ENCODE measurements at regions not wholly inside any gene's neighbourhood (a gene's known extent, or its start where the extent isn't known, plus 50 kb on each side); places are given as distances from the start of the nearest gene placed in this dataset.
A peak's percentile ranks its signal among the peaks of the same experiment; 100 is the strongest.

DNA sequence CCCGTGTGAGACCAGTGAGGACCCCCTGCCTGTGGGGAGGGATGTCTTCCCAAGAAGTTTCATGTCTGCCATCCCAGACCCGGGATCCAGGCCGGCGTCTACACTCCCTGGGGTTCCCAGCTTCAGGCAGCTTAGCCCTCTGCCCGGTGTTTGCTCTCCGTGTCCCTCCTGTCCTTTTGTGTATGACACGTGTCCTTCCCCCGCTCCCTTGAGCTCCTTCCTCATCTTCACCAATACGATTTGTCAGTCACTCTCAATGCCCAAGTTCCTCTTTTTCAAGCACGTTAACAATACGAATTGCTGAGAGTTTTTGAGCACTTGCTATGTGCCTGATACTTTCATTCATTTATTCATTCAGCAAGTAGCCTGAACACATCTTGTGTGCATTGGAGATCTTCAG is 115.6 kb upstream of the PTPN1 start:
- DNase-seq (ENCODE audit: low read depth), result peak; percentile 87
- H3K4me3 ChIP-seq (ENCODE audit: low read depth, low read length), result no peak overlapping the region
- TF ChIP-seq, protein P1, sequence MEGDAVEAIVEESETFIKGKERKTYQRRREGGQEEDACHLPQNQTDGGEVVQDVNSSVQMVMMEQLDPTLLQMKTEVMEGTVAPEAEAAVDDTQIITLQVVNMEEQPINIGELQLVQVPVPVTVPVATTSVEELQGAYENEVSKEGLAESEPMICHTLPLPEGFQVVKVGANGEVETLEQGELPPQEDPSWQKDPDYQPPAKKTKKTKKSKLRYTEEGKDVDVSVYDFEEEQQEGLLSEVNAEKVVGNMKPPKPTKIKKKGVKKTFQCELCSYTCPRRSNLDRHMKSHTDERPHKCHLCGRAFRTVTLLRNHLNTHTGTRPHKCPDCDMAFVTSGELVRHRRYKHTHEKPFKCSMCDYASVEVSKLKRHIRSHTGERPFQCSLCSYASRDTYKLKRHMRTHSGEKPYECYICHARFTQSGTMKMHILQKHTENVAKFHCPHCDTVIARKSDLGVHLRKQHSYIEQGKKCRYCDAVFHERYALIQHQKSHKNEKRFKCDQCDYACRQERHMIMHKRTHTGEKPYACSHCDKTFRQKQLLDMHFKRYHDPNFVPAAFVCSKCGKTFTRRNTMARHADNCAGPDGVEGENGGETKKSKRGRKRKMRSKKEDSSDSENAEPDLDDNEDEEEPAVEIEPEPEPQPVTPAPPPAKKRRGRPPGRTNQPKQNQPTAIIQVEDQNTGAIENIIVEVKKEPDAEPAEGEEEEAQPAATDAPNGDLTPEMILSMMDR (IDR thresholded peaks at IDR 0.05; ENCODE audit: low read depth, low read length), result no peak
- TF ChIP-seq POLR2A (IDR thresholded peaks at IDR 0.05; ENCODE audit: extremely low read depth, insufficient read length) (no peak), MYC (IDR thresholded peaks at IDR 0.05; ENCODE audit: low read depth, low read length) (peak; percentile 93), MAX (IDR thresholded peaks at IDR 0.05; ENCODE audit: low read depth, low read length) (peak; percentile 98)

GRCh38 chr20:50395251-50395729 is 114.9 kb upstream of the PTPN1 start:
- H3K4me3 ChIP-seq (ENCODE audit: low read depth, low read length), result no peak overlapping the region
- DNase-seq (ENCODE audit: low read depth), result no peak
- TF ChIP-seq MAX (IDR thresholded peaks at IDR 0.05; ENCODE audit: low read depth, low read length), result no peak
- TF ChIP-seq, protein P1 (IDR thresholded peaks at IDR 0.05; ENCODE audit: low read depth, low read length), result no peak
- TF ChIP-seq POLR2A (IDR thresholded peaks at IDR 0.05; ENCODE audit: extremely low read depth, insufficient read length), result no peak
- TF ChIP-seq MYC (IDR thresholded peaks at IDR 0.05; ENCODE audit: low read depth, low read length), result no peak

GRCh38 chr20:50395914-50396488 is 114.2 kb upstream of the PTPN1 start:
- H3K4me3 ChIP-seq (ENCODE audit: low read depth, low read length), result no peak overlapping the region
- TF ChIP-seq MAX (IDR thresholded peaks at IDR 0.05; ENCODE audit: low read depth, low read length), result no peak
- no peak for TF ChIP-seq MYC (IDR thresholded peaks at IDR 0.05; ENCODE audit: low read depth, low read length)
- TF ChIP-seq POLR2A (IDR thresholded peaks at IDR 0.05; ENCODE audit: extremely low read depth, insufficient read length), result no peak
- TF ChIP-seq, protein P1 (IDR thresholded peaks at IDR 0.05; ENCODE audit: low read depth, low read length), result no peak
- no peak for DNase-seq (ENCODE audit: low read depth)

DNA sequence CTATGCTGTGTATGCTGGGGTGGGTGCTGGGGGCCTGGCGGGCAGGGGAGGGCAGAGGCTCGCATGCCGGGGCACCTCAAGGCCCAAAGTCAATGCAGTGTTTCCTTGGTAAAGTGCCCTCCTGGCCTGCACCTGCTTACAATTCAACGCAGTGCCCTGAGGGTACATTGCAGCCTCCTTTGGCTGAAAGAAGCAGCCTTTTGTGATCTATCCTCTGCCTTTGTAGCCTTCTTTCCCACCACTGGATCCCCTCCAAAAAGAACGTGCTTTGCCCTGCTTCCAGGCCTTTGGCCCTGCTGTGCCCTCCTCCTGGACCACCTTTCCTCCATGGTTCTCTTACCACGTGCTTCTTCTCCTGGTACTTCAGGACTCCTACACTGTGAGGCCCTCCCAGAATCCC is 113.6 kb upstream of the PTPN1 start:
- no peak for TF ChIP-seq POLR2A (IDR thresholded peaks at IDR 0.05; ENCODE audit: extremely low read depth, insufficient read length)
- TF ChIP-seq, protein P1 (IDR thresholded peaks at IDR 0.05; ENCODE audit: low read depth, low read length), result no peak
- no peak for TF ChIP-seq MYC (IDR thresholded peaks at IDR 0.05; ENCODE audit: low read depth, low read length)
- no peak for TF ChIP-seq MAX (IDR thresholded peaks at IDR 0.05; ENCODE audit: low read depth, low read length)
- DNase-seq (ENCODE audit: low read depth), result no peak
- H3K4me3 ChIP-seq (ENCODE audit: low read depth, low read length), result no peak overlapping the region

DNA sequence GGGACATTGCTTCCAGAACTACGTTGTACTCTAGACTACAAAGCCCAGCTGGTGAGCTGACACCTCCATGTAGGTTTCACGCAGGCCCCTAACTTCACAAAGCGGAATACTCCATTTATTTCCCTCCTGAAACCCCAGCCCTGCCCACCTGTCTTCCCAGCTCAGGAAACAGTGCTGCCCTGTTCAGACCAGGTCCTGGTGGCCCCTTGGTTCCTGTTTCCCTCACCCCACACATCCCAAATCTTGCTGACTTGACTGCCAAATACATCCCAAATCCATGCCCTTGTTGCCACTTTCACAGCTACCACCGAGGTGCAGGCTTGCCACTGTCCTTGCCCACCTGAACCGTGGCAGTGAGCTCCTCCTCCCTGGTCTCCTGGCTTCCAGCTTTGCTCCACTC is 113.1 kb upstream of the PTPN1 start:
- H3K4me3 ChIP-seq (ENCODE audit: low read depth, low read length), result no peak overlapping the region
- no peak for DNase-seq (ENCODE audit: low read depth)
- no peak for TF ChIP-seq MAX (IDR thresholded peaks at IDR 0.05; ENCODE audit: low read depth, low read length)
- TF ChIP-seq MYC (IDR thresholded peaks at IDR 0.05; ENCODE audit: low read depth, low read length), result no peak
- no peak for TF ChIP-seq POLR2A (IDR thresholded peaks at IDR 0.05; ENCODE audit: extremely low read depth, insufficient read length)
- TF ChIP-seq, protein P1 (IDR thresholded peaks at IDR 0.05; ENCODE audit: low read depth, low read length), result no peak

Data from NB4 (cell line).